DMS 273 (cell line): ENCODE measurements at regions not wholly inside any gene's neighbourhood (a gene's known extent, or its start where the extent isn't known, plus 50 kb on each side); places are given as distances from the start of the nearest gene placed in this dataset.

Source experiments
- DNase-seq: peaks from one replicate; lab custom pipeline; 2025; ENCODE audit not compliant: unreplicated experiment; lab: John Stamatoyannopoulos, UW

- DNase-seq: no peak
Observed at GRCh38 chr3:72441284-72441994, 406.8 kb downstream of the SHQ1 start.

GRCh38 chr3:72440491-72440890 lies 407.8 kb downstream of the SHQ1 start:
- DNase-seq: no peak

GRCh38 chr3:72439321-72440183 lies 408.7 kb downstream of the SHQ1 start:
- DNase-seq: no peak

- DNase-seq: no peak
Observed at GRCh38 chr3:72437661-72438406, 410.4 kb downstream of the SHQ1 start.

GRCh38 chr3:72436863-72437592 lies 411.2 kb downstream of the SHQ1 start:
- DNase-seq: no peak

GRCh38 chr3:72434296-72434695 lies 413.9 kb downstream of the SHQ1 start:
- DNase-seq: no peak

- no peak for DNase-seq
Observed at GRCh38 chr3:72432246-72432645, 416.0 kb downstream of the SHQ1 start.

- no peak for DNase-seq
Observed at GRCh38 chr3:72429589-72430353, 418.5 kb downstream of the SHQ1 start.

- no peak for DNase-seq
Observed at GRCh38 chr3:72428803-72429202, 419.4 kb downstream of the SHQ1 start.

GRCh38 chr3:72427624-72428023 lies 420.6 kb downstream of the SHQ1 start:
- no peak for DNase-seq

- no peak for DNase-seq
Observed at GRCh38 chr3:72426618-72427397, 421.4 kb downstream of the SHQ1 start.

GRCh38 chr3:72423643-72424042 lies 424.6 kb downstream of the SHQ1 start:
- peak; percentile 11 for DNase-seq

- no peak for DNase-seq
Observed at GRCh38 chr3:72421786-72422185, 426.5 kb downstream of the SHQ1 start.

GRCh38 chr3:72421126-72421525 lies 427.1 kb downstream of the SHQ1 start:
- DNase-seq: no peak

- DNase-seq: no peak
Observed at GRCh38 chr3:72418856-72419255, 429.4 kb downstream of the SHQ1 start.

- DNase-seq: no peak
Observed at GRCh38 chr3:72418244-72418643, 430.0 kb downstream of the SHQ1 start.

GRCh38 chr3:72414481-72415016 lies 433.7 kb downstream of the SHQ1 start:
- DNase-seq: no peak

- no peak for DNase-seq
Observed at GRCh38 chr3:72413228-72413627, 435.0 kb downstream of the SHQ1 start.

- no peak for DNase-seq
Observed at GRCh38 chr3:72412340-72412956, 435.8 kb downstream of the SHQ1 start.
